ENCODE measurements at regions not wholly inside any gene's neighbourhood (a gene's known extent, or its start where the extent isn't known, plus 50 kb on each side); places are given as distances from the start of the nearest gene placed in this dataset.

DNA sequence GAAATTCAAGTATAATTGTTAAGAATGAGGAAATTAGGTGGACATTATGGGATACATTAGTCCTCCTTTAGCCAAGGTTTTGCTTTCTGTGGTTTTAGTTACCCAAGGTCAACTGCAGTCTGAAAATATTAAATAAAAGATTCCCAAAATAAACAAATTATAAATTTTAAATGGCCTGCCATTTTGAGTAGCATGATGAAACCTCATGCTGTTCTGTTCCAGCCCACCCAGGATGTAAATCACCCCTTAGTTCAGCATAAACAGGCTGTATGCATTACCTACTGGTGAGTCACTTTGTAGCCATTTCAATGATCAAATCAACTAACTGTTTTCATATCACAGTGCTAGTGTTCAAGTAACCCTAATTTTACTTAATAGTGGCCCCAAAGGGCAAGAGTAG lies 132.5 kb upstream of the LYPLAL1 start:
- no peak overlapping the region for H3K4me3 ChIP-seq (replicated peaks in 1 of 4; ENCODE audit: control extremely low read depth in 1 of 4, insufficient read depth in 1 of 4, low read depth in 3 of 4, low read length in 4 of 4)
- no peaks in the 10 kb centered on the region for H3K79me2 ChIP-seq (ENCODE audit: control insufficient read depth, insufficient read depth, low read length)

DNA sequence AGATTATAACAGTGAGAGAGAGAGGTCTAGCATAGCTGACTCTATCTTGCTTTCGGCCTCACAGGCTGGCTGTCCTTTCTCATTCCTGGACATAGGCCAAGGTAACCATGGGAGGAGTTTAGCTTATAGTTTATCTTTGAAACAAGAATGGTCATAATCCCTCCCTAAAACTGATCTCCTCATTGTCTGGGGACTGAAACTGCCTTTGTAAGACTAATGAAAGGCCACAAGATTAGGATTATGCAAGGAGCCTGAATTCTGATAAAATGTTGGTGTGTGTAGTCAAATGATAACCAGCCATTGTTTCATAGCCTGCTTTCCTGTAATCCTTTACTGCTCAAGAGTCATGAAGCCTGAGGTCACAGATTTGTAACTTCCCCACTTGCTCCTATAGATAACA lies 131.9 kb upstream of the LYPLAL1 start:
- Histone ChIP-seq H3K4me2 (ENCODE audit: extremely low read depth, insufficient read depth, low read length) (no peak overlapping the region), H3K27me3 (ENCODE audit: control insufficient read depth, insufficient read depth, low read length) (no peaks in the 10 kb centered on the region), H3K4me1 (ENCODE audit: control insufficient read depth, extremely low read depth, insufficient read depth, low read length) (no peaks in the 10 kb centered on the region), H3K79me2 (ENCODE audit: control insufficient read depth, insufficient read depth, low read length) (no peaks in the 10 kb centered on the region), H3K36me3 (ENCODE audit: control insufficient read depth, insufficient read depth, low read length) (no peaks in the 10 kb centered on the region), H4K20me1 (ENCODE audit: control insufficient read depth, extremely low read depth, insufficient read depth, low read length) (no peaks in the 10 kb centered on the region), H3K4me3 (replicated peaks in 1 of 4; ENCODE audit: control extremely low read depth in 1 of 4, insufficient read depth in 1 of 4, low read depth in 3 of 4, low read length in 4 of 4) (no peak overlapping the region), H2AFZ (ENCODE audit: low read length) (no peak overlapping the region), H3K9ac (ENCODE audit: insufficient read depth, low read length) (no peak overlapping the region), H3K27ac (ENCODE audit: insufficient read depth, low read length) (no peak overlapping the region), H3K9me3 (ENCODE audit: control insufficient read depth, insufficient read depth, low read depth, low read length) (no peaks in the 10 kb centered on the region)
- peak; percentile 44 to 59 for DNase-seq (ENCODE audit: low read depth in 2 of 2)
- TF ChIP-seq, protein P1, sequence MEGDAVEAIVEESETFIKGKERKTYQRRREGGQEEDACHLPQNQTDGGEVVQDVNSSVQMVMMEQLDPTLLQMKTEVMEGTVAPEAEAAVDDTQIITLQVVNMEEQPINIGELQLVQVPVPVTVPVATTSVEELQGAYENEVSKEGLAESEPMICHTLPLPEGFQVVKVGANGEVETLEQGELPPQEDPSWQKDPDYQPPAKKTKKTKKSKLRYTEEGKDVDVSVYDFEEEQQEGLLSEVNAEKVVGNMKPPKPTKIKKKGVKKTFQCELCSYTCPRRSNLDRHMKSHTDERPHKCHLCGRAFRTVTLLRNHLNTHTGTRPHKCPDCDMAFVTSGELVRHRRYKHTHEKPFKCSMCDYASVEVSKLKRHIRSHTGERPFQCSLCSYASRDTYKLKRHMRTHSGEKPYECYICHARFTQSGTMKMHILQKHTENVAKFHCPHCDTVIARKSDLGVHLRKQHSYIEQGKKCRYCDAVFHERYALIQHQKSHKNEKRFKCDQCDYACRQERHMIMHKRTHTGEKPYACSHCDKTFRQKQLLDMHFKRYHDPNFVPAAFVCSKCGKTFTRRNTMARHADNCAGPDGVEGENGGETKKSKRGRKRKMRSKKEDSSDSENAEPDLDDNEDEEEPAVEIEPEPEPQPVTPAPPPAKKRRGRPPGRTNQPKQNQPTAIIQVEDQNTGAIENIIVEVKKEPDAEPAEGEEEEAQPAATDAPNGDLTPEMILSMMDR (conservative IDR thresholded peaks at IDR 0.05 in 1 of 2, IDR thresholded peaks at IDR 0.05 in 1 of 2; ENCODE audit: low read depth in 1 of 2, low read length in 2 of 2), result no peak
- TF ChIP-seq EZH2 (IDR thresholded peaks at IDR 0.05; ENCODE audit: low read length, missing control alignments), result no peak

More for the DNA sequence above, 132.5 kb upstream of the LYPLAL1 start:
- H3K4me1 ChIP-seq (ENCODE audit: control insufficient read depth, extremely low read depth, insufficient read depth, low read length), result no peaks in the 10 kb centered on the region
- peak; percentile 75 to 89 for DNase-seq (ENCODE audit: low read depth in 2 of 2)
- no peak overlapping the region for H3K27ac ChIP-seq (ENCODE audit: insufficient read depth, low read length)
- no peak overlapping the region for H3K4me2 ChIP-seq (ENCODE audit: extremely low read depth, insufficient read depth, low read length)
- H3K27me3 ChIP-seq (ENCODE audit: control insufficient read depth, insufficient read depth, low read length), result no peaks in the 10 kb centered on the region
- no peak overlapping the region for H2AFZ ChIP-seq (ENCODE audit: low read length)
- TF ChIP-seq, protein P1 (conservative IDR thresholded peaks at IDR 0.05 in 1 of 2, IDR thresholded peaks at IDR 0.05 in 1 of 2; ENCODE audit: low read depth in 1 of 2, low read length in 2 of 2), result no peak
- TF ChIP-seq EZH2 (IDR thresholded peaks at IDR 0.05; ENCODE audit: low read length, missing control alignments), result no peak
- no peak overlapping the region for H3K9ac ChIP-seq (ENCODE audit: insufficient read depth, low read length)
- H3K9me3 ChIP-seq (ENCODE audit: control insufficient read depth, insufficient read depth, low read depth, low read length), result no peaks in the 10 kb centered on the region
- H3K36me3 ChIP-seq (ENCODE audit: control insufficient read depth, insufficient read depth, low read length), result no peaks in the 10 kb centered on the region
- H4K20me1 ChIP-seq (ENCODE audit: control insufficient read depth, extremely low read depth, insufficient read depth, low read length), result no peaks in the 10 kb centered on the region

DNA sequence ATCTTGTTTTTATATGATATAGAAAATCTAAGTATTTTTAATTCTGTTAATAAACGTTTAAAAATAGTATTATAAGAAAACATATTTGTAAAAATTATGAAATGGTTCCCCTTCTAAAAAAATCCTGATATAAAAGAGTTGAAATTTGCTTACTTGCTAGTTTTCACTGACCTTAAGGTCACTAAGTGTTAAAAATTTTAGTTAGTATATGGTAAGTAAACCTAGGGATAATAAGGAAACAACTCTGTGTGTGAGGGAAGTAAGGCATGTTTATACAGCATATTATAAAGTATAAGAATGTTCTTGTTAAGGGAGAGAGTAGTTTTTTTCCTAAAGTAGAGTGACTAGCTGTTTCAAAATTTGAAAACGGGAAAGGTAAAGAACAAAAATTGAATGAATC lies 130.9 kb upstream of the LYPLAL1 start:
- Histone ChIP-seq H3K4me2 (ENCODE audit: extremely low read depth, insufficient read depth, low read length) (no peak overlapping the region), H3K27ac (ENCODE audit: insufficient read depth, low read length) (no peak overlapping the region), H3K9ac (ENCODE audit: insufficient read depth, low read length) (no peak overlapping the region), H4K20me1 (ENCODE audit: control insufficient read depth, extremely low read depth, insufficient read depth, low read length) (no peaks in the 10 kb centered on the region), H3K4me1 (ENCODE audit: control insufficient read depth, extremely low read depth, insufficient read depth, low read length) (no peaks in the 10 kb centered on the region), H3K9me3 (ENCODE audit: control insufficient read depth, insufficient read depth, low read depth, low read length) (no peaks in the 10 kb centered on the region), H3K4me3 (replicated peaks in 1 of 4; ENCODE audit: control extremely low read depth in 1 of 4, insufficient read depth in 1 of 4, low read depth in 3 of 4, low read length in 4 of 4) (no peak overlapping the region), H3K36me3 (ENCODE audit: control insufficient read depth, insufficient read depth, low read length) (no peaks in the 10 kb centered on the region), H3K27me3 (ENCODE audit: control insufficient read depth, insufficient read depth, low read length) (no peaks in the 10 kb centered on the region), H3K79me2 (ENCODE audit: control insufficient read depth, insufficient read depth, low read length) (no peaks in the 10 kb centered on the region), H2AFZ (ENCODE audit: low read length) (no peak overlapping the region)
- TF ChIP-seq, protein P1 (conservative IDR thresholded peaks at IDR 0.05 in 1 of 2, IDR thresholded peaks at IDR 0.05 in 1 of 2; ENCODE audit: low read depth in 1 of 2, low read length in 2 of 2), result no peak
- no peak for DNase-seq (ENCODE audit: low read depth in 2 of 2)
